Cardiac fibroblast (primary cell): ENCODE measurements at regions not wholly inside any gene's neighbourhood (a gene's known extent, or its start where the extent isn't known, plus 50 kb on each side); places are given as distances from the start of the nearest gene placed in this dataset.

Experiments
- DNase-seq, 2 donors: peaks; one replicate each; pipeline versions ENCODE4 v3.0.0 to v3.0.0-alpha.2; 2010; ENCODE audit warnings: low read depth in 2 of 2
- H3K4me3 ChIP-seq, 2 donors: replicated peaks in 1 of 2; 1 replicate in 1 of 2; 2 replicates in 1 of 2; pipeline ENCODE4 v1.5.1; 2011; ENCODE audit warnings: low read depth in 2 of 2, low read length in 2 of 2, mild to moderate bottlenecking in 2 of 2, moderate library complexity in 1 of 2
- TF ChIP-seq, protein P1 (sequence below): IDR thresholded peaks from one replicate; pipeline ENCODE4 v1.5.1; 2011; ENCODE audit warnings: low read depth, mild to moderate bottlenecking, low read length, inconsistent platforms

DNA sequence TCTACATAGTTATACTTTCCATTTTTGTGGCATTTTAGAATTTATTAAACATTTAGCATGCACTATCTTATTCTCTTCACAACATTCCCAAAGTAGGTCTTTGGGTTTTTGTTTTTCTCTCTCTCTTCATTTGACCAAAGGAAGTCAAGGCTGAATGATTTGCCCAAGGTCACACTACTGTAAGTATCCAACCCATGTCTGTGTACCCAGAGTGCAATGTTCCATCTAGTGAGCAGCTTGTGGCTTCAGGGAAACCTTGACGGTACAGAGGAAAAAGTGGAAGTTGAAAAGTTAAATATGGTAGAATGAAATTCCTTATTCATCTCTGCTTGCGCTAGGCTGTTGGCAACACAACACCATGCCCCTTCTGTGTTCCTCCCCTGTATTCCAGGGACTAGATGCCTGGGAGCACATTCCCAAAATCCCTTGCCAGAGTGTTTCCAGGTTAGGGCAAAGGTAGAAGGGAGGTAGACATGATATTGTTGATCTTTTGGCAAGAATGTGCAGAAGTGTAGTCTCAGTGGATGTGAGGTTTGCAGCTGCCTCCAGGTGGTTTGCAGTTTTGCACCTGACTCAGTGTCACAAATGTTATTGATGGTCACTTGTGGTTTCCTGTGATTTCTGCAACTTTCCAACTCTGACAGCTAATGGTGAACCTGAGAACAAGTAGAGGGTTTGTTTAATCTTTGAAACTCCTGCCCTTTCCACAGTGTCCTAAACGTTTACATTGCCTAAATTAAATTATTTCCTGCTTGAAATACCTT is 196.7 kb downstream of the RMST start:
- DNase-seq, result no peak
- H3K4me3 ChIP-seq, result no peak overlapping the region
- TF ChIP-seq, protein P1, sequence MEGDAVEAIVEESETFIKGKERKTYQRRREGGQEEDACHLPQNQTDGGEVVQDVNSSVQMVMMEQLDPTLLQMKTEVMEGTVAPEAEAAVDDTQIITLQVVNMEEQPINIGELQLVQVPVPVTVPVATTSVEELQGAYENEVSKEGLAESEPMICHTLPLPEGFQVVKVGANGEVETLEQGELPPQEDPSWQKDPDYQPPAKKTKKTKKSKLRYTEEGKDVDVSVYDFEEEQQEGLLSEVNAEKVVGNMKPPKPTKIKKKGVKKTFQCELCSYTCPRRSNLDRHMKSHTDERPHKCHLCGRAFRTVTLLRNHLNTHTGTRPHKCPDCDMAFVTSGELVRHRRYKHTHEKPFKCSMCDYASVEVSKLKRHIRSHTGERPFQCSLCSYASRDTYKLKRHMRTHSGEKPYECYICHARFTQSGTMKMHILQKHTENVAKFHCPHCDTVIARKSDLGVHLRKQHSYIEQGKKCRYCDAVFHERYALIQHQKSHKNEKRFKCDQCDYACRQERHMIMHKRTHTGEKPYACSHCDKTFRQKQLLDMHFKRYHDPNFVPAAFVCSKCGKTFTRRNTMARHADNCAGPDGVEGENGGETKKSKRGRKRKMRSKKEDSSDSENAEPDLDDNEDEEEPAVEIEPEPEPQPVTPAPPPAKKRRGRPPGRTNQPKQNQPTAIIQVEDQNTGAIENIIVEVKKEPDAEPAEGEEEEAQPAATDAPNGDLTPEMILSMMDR, result no peak

DNA sequence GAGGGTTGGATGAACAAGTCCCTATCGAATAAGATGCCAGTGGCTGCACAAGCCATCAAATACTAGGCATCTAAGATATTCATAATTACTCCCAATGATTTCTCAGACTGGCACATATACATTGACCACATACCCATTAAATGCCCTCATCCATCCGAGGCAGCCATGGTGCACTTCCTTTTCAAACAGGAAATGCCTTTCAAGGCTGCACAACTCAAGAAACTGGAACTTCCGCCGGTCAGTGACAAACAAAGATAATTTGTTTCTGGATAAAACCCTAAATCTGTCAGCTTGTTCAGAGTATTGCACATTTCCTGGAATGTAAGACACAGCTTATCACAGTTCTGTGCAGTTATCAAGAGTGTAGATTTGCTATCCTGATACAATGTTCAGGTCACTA is 203.7 kb downstream of the RMST start:
- DNase-seq, result no peak
- TF ChIP-seq, protein P1, result no peak
- no peak overlapping the region for H3K4me3 ChIP-seq

DNA sequence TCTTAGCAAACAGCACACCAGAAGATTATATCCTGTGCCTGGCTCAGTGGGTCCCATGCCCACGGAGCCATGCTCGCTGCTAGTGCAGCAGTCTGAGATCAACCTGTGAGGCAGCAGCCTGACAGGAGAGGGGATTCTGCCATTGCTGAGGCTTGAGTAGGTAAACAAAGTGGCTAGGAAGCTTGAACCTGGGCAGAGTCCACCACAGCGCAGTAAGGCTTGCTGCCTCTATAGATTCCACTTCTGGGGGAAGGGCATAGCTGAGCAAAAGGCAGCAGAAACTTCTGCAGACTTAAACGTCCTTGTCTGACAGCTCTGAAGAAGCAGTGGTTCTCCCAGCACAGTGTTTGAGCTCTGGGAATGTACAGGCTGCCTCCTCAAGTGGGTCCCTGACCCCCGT is 210.3 kb downstream of the RMST start:
- DNase-seq, result no peak
- TF ChIP-seq, protein P1, result no peak
- H3K4me3 ChIP-seq, result no peak overlapping the region

DNA sequence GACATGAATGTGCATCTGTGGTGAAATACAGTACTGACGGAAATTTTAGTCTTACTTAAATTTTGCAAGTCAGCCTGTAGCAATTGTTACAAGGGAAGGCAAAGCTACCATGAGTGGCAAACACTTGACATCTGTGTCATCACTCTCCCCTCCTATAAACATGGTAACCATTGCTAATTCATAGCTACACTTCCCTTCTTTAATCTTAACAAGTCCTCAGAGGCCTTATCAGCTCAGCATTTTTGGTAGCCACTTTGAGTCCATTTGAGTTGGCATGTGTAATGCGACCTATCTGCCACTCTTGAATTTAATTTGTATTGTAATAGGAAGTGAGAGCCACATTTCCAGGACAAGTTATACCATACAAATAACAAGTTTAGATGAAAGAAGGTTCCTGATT is 218.1 kb downstream of the RMST start:
- TF ChIP-seq, protein P1, result no peak
- no peak overlapping the region for H3K4me3 ChIP-seq
- no peak for DNase-seq

DNA sequence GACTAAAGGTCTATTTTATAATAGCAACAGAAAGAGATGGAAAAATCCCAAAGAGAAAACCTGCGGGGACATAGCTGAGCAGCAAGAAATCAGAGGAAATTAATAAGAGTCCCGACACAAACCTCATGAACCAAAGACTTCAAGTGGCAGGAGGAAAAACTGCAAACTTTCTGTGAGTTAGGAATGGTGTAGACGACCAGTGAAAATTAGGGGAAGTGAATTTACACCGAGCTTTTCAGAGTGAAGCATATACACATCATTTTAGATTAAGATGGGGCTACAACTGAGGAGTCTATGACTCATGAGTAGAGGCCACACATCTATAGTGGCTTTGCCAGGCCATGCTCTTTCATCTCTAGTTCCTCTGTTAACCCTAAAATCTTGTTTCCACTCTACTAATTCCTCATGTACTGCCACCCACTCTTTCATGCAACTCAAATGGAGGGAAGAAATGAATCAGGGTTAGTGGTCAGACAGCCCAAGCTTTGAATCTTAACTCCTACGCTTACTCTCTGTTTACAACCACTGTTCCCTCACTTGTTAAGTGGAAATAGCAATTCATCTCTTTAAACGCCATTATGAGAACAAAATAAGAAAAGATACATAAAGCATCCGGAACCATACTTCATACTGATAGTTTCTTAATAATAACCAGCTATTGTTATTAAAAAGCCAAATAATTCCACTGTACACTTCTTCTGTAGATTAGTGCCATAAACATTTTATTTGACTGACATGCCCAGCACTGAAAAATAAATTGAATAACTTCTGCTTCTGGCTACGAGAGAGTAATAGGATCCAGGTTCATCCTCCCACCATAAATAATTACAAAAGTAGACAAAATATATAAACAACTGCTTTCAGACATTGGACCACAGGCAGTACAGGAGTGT is 219.3 kb downstream of the RMST start:
- DNase-seq, result no peak
- no peak overlapping the region for H3K4me3 ChIP-seq
- TF ChIP-seq, protein P1, result no peak

DNA sequence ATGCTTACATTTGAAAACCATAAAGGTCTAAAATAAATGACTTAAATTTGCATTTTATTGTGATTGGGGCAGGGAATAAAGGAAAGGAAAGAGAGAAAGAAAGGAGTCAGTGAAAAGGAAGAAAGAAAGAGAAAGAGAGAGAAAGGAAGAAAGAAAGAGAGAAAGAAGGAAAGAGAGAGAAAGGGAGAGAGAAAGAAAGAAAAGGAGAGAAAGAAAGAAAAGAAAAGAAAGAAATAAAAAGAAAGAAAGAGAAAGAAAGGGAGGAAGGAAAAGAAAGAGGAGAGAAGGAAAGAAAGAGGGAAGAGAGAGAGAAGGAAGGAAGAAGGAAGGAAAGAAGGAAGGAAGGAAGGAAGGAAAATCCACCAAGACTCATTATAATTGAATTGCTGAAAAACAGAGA is 222.8 kb downstream of the RMST start:
- no peak for DNase-seq
- TF ChIP-seq, protein P1, result no peak

More for the DNA sequence above, 222.8 kb downstream of the RMST start:
- H3K4me3 ChIP-seq, result no peak overlapping the region
